ENCODE measurements at regions not wholly inside any gene's neighbourhood (a gene's known extent, or its start where the extent isn't known, plus 50 kb on each side); places are given as distances from the start of the nearest gene placed in this dataset.

GRCh38 chr3:178042376-178042775 lies 493.9 kb upstream of the KCNMB2 start:
- no peak for DNase-seq

GRCh38 chr3:178043084-178043483 lies 493.2 kb upstream of the KCNMB2 start:
- DNase-seq, result no peak

- DNase-seq, result no peak
These were observed 491.9 kb upstream of the KCNMB2 start for GRCh38 chr3:178044320-178044719.

GRCh38 chr3:178047496-178047895 lies 488.7 kb upstream of the KCNMB2 start:
- DNase-seq, result no peak

GRCh38 chr3:178048768-178049167 lies 487.5 kb upstream of the KCNMB2 start:
- DNase-seq, result no peak

GRCh38 chr3:178054471-178054870 lies 481.8 kb upstream of the KCNMB2 start:
- no peak for DNase-seq

- no peak for DNase-seq
These were observed 480.3 kb upstream of the KCNMB2 start for GRCh38 chr3:178055939-178056338.

GRCh38 chr3:178056868-178057267 lies 479.4 kb upstream of the KCNMB2 start:
- no peak for DNase-seq

GRCh38 chr3:178058629-178059028 lies 477.6 kb upstream of the KCNMB2 start:
- DNase-seq, result no peak

- DNase-seq, result no peak
These were observed 477.1 kb upstream of the KCNMB2 start for GRCh38 chr3:178059119-178059518.

- no peak for DNase-seq
These were observed 476.4 kb upstream of the KCNMB2 start for GRCh38 chr3:178059836-178060235.

- DNase-seq, result no peak
These were observed 475.8 kb upstream of the KCNMB2 start for GRCh38 chr3:178060407-178060806.

GRCh38 chr3:178062126-178062525 lies 474.1 kb upstream of the KCNMB2 start:
- no peak for DNase-seq

GRCh38 chr3:178063461-178063860 lies 472.8 kb upstream of the KCNMB2 start:
- no peak for DNase-seq

GRCh38 chr3:178067721-178068120 lies 468.5 kb upstream of the KCNMB2 start:
- no peak for DNase-seq

- no peak for DNase-seq
These were observed 463.6 kb upstream of the KCNMB2 start for GRCh38 chr3:178072391-178073305.

GRCh38 chr3:178073366-178073765 lies 462.9 kb upstream of the KCNMB2 start:
- DNase-seq, result no peak

- no peak for DNase-seq
These were observed 460.9 kb upstream of the KCNMB2 start for GRCh38 chr3:178075344-178075743.

- no peak for DNase-seq
These were observed 457.3 kb upstream of the KCNMB2 start for GRCh38 chr3:178078953-178079352.

GRCh38 chr3:178079966-178080365 lies 456.3 kb upstream of the KCNMB2 start:
- no peak for DNase-seq

GRCh38 chr3:178082326-178082906 lies 453.8 kb upstream of the KCNMB2 start:
- DNase-seq, result no peak

GRCh38 chr3:178083906-178084866 lies 452.1 kb upstream of the KCNMB2 start:
- no peak for DNase-seq

Measured in stimulated activated CD4-positive, alpha-beta T cell treated with anti-CD3 and anti-CD28 coated beads, Interleukin-1b, Interleukin-23, amount 100 ng/mL, for 48 hours (primary cell).